Stimulated activated CD4-positive, alpha-beta T cell treated with anti-CD3 and anti-CD28 coated beads, Interleukin-1b, Interleukin-23, amount 100 ng/mL, for 1 hour (primary cell): ENCODE measurements at regions not wholly inside any gene's neighbourhood (a gene's known extent, or its start where the extent isn't known, plus 50 kb on each side); places are given as distances from the start of the nearest gene placed in this dataset.

Source experiments
- DNase-seq, 2 donors: peaks; one replicate each; pipeline ENCODE4 v3.0.0-alpha.2; 2020; ENCODE audit warnings: low read depth in 2 of 2

DNA sequence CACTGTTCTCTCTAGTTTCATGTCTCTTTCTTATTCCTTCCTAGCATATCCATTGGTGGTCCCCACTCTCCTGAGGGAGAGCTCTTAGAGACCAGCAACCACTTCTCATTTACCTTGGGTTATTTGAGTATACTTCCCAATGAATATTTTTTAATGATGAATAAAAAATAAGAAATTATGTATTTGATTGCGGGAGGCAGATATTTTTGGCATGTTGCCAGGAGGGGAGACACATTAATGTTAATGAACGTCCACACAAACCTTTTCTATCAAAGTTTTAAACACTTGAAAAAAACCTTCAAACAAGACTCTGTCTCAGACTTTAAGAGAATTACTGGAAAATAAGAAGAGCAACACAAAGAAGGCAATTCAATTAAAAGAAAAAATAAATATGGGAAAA lies 260.6 kb upstream of the MAGI2 start:
- DNase-seq = no peak

- DNase-seq = no peak
Measured at GRCh38 chr7:79713276-79713675, 259.8 kb upstream of the MAGI2 start.

- no peak for DNase-seq
Measured at GRCh38 chr7:79711660-79712059, 258.2 kb upstream of the MAGI2 start.

- no peak for DNase-seq
Measured at GRCh38 chr7:79709574-79710409, 256.3 kb upstream of the MAGI2 start.

GRCh38 chr7:79702116-79702515 lies 248.6 kb upstream of the MAGI2 start:
- DNase-seq = no peak

DNA sequence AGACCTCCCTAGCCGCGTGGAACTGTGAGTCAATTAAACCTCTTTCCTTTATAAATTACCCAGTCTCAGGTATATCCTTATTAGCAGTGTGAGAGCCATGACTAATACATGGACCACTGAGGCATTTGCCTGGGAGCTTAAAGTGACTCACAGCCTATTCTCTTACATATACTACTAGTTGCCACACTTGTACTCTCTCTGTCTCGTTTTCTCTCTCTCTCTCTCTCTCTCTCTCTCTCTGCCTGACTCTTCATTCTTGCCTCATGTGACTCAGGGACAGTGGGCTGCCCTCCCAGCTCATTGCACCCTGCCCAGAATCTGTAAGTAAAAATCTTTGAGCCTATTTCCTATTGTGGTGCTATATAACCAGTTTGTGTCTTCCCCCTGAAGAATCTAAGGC lies 238.5 kb upstream of the MAGI2 start:
- no peak for DNase-seq

- no peak for DNase-seq
Measured at GRCh38 chr7:79691074-79691473, 237.6 kb upstream of the MAGI2 start.

DNA sequence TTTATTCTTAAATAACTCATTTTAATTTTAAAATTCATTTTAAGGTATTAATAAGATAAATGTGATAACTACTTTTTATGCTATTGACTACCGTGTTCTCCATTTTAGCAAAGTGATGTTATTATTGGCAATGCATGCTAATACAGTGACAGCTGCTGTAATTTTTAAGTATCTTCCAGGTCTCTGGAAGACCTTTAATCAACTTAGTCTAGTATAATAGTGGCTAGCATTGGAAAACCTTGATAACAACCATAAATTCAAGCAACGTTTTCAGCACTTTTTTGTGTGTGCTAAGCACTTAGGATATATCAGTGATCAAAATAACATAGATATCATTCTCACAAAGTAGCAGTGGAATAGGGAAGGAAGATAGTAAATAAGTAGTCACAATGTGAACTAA lies 230.9 kb upstream of the MAGI2 start:
- DNase-seq = no peak

GRCh38 chr7:79683916-79684315 lies 230.4 kb upstream of the MAGI2 start:
- DNase-seq = no peak

DNA sequence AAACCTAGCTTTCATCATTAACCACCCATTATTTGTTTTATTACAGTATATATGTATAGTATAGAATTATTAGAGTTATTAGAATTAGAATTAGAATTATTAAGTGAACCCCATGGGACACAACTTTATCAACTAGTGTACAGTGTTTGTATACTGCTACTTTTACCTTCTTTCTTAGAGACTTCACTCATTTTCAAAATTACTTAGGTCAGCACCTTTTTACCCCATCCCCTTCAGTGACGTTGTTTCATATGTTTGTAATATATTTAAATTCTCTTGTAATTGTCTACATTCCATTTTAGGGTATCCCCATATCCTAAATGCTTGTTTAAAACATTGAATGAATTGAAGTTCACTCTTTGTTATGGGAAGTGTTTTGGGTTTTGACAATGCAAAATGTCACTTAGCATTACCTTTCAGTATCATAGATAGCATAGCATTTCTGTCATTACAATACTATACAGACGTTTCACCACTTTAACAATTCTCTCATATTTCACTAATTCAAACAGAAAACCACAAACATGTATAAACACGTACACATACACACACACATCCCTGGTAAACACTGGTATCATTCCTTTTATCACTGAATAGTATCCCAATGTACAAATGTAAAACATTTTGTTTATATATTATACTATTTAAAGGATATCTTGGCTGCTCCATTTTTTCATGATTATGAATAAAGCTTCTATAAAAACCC lies 229.9 kb upstream of the MAGI2 start:
- DNase-seq = no peak

GRCh38 chr7:79681454-79681853 lies 228.0 kb upstream of the MAGI2 start:
- DNase-seq = no peak

DNA sequence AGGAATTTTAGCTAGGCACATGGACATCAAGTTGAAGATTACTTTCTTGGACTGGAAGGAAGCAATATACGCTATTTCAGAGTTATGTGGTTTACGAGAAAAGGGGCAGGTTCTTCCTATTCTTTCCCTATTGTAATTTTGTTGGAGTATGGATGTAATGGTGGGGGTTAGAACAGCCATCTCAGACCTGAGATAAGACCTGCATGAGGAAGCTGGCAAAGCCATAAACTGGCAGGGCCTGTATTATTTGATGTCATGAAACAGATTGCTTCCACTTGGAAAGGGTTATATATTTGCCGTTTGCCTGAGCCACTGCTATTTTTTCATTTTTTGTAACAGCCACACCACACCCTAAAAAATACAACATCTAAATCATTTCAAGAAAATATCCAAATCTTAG lies 220.5 kb upstream of the MAGI2 start:
- no peak for DNase-seq

DNA sequence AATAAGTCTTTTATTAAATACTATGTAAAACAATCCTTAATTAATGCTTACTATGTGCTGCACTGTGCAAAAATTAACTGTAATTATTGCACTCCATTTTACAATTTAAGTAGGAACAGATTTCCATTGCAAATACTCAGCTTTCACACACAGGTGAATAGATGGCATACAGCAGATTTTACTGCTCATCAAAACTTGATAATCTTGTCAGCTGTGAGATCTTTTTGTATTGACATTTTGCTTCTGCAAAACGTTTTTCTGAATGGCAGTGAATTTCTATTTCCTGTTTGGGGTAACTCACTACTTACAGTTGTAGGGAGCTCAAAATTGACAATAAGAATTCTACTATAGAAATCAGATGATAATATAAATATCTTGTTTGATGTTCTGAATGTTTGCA lies 220.0 kb upstream of the MAGI2 start:
- DNase-seq = no peak

GRCh38 chr7:79668292-79668691 lies 214.8 kb upstream of the MAGI2 start:
- no peak for DNase-seq

GRCh38 chr7:79666472-79666871 lies 213.0 kb upstream of the MAGI2 start:
- no peak for DNase-seq

GRCh38 chr7:79664884-79665676 lies 211.6 kb upstream of the MAGI2 start:
- no peak for DNase-seq

DNA sequence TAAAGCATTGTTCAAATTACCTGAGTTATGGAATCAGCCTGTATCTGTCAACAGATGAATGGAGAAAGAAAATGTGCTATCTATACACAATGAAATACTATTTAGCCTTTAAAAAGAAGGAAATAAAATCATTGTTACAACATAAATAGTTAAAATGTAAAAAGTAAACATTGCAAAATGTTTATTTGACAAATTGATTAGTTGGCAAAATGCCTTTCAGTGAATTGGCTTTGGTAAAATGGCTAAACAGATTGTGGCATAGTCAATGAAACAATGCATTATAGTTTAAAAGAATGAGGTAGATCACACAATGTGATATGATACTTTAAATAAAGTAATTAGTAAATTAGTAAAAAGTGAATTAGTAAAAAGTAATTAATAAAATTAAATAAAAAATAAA lies 204.8 kb upstream of the MAGI2 start:
- no peak for DNase-seq

DNA sequence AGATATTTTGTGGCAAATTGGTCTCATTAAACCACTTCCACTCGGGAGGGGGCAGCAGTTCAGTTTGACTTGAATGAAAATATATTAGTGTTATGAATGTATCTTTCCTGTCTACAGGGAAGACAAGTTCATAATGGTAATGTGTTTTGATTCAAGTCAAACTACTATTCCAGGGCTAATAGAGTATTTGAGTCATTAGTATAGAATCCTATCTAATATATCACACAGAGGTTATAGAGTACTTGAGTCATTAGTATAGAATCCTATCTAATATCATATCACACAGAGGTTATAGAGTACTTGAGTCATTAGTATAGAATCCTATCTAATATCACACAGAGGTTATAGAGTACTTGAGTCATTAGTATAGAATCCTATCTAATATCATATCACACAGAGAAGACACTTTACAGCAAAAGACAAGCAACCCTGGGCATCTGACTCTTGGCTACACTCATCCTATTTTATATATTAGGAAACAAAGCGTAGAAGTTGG lies 199.7 kb upstream of the MAGI2 start:
- no peak for DNase-seq

GRCh38 chr7:79652619-79653018 lies 199.2 kb upstream of the MAGI2 start:
- no peak for DNase-seq

DNA sequence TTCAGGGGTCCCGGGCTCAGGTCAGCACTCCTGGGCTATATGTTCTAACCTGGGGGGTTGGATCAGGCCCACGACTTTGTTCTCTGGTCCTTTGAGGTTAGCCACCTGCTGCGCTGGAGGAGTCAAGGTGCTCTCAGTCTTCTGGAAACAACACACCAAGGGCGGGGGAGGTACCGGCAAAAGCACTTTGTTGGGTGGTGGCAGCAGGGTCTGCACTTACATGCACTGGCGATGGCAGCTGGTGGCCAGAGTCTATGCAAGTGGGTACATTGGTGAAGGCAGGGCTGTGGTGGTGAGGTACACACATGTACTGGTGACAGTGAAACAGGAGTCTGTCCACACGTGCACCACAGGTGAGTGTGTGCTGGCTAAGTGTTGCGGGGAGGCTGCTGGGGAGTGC lies 194.2 kb upstream of the MAGI2 start:
- DNase-seq = no peak

- no peak for DNase-seq
Measured at GRCh38 chr7:79646278-79646677, 192.8 kb upstream of the MAGI2 start.

GRCh38 chr7:79636849-79637248 lies 183.4 kb upstream of the MAGI2 start:
- no peak for DNase-seq
